K562 (cell line): ENCODE measurements at regions not wholly inside any gene's neighbourhood (a gene's known extent, or its start where the extent isn't known, plus 50 kb on each side); places are given as distances from the start of the nearest gene placed in this dataset.

Experiments used
- ELF4 ChIP-seq: fragments of 450-650 bp; formaldehyde crosslinking; IDR thresholded peaks from 2 replicates; pipeline ENCODE4 v1.4.0; 2022; ENCODE audit warnings: missing genetic modification characterization
- EZH2 ChIP-seq: IDR thresholded peaks from 2 replicates; pipeline ENCODE4 v1.6.1; 2012; ENCODE audit warnings: low read depth, mild to moderate bottlenecking, inconsistent platforms, low read length, borderline replicate concordance
- FOXM1 ChIP-seq, 2 experiments: fragments of 450-650 bp in 1 of 2; sonication (generic) in 1 of 2; formaldehyde crosslinking in 1 of 2; IDR thresholded peaks; 2 replicates each; pipeline versions ENCODE4 v1.6.1 to v1.9.0; 2017 to 2022; ENCODE audit warnings: low read depth in 2 of 2, mild to moderate bottlenecking in 2 of 2, missing genetic modification reagents in 1 of 2, moderate library complexity in 1 of 2
- JUN ChIP-seq, 2 experiments: sonication (generic) in 1 of 2; formaldehyde crosslinking in 1 of 2; IDR thresholded peaks; 2 replicates each; pipeline versions ENCODE4 v1.6.1 to v1.8.0; 2012 to 2022; ENCODE audit warnings: borderline replicate concordance in 2 of 2, mild to moderate bottlenecking in 2 of 2, improper control_type of control experiment in 1 of 2, low read depth in 1 of 2, low read length in 1 of 2, missing genetic modification reagents in 1 of 2
- MAFF ChIP-seq: IDR thresholded peaks from 2 replicates; pipeline ENCODE4 v1.6.1; 2012; ENCODE audit warnings: low read length, improper control_type of control experiment
- RBBP5 ChIP-seq: fragments of 200-600 bp; sonication (generic); IDR thresholded peaks from 2 replicates; pipeline ENCODE4 v1.6.1; 2012; ENCODE audit warnings: borderline replicate concordance, mild to moderate bottlenecking, low read length, control low read depth, inconsistent platforms; ENCODE audit not compliant: insufficient read depth, poor library complexity, severe bottlenecking
- RBM25 ChIP-seq: fragments of 200-400 bp; formaldehyde crosslinking; IDR thresholded peaks from 2 replicates; pipeline ENCODE4 v1.6.1; 2018; ENCODE audit warnings: low read length, low read depth, moderate library complexity; ENCODE audit not compliant: severe bottlenecking
- SIX5 ChIP-seq, 2 experiments: IDR thresholded peaks; 2 replicates each; pipeline ENCODE4 v1.6.1; 2011; ENCODE audit warnings: low read length in 2 of 2, borderline replicate concordance in 1 of 2, low read depth in 1 of 2, mild to moderate bottlenecking in 1 of 2, moderate library complexity in 1 of 2; ENCODE audit not compliant: insufficient read depth in 1 of 2
- SMC3 ChIP-seq: conservative IDR thresholded peaks from 2 replicates; pipeline ENCODE4 v1.6.1; 2011; ENCODE audit warnings: low read depth, low read length, improper control_type of control experiment; ENCODE audit not compliant: insufficient read depth
- TCF7 ChIP-seq: sonication (generic); IDR thresholded peaks from 2 replicates; pipeline ENCODE4 v1.6.1; 2016; ENCODE audit warnings: antibody characterized with exemption, borderline replicate concordance
- TF ChIP-seq, protein P1 (sequence below): IDR thresholded peaks from 2 replicates; pipeline ENCODE4 v1.6.1; 2011; ENCODE audit not compliant: insufficient read length; ENCODE audit errors: extremely low read depth
- TF ChIP-seq, protein P2 (sequence below), 2 experiments: fragments of 200-800 bp in 1 of 2; sonication (Bioruptor generic) in 1 of 2; sonication (generic) in 1 of 2; formaldehyde crosslinking in 1 of 2; IDR thresholded peaks in 1 of 2; conservative IDR thresholded peaks in 1 of 2; 2 replicates each; pipeline versions ENCODE4 v1.5.0 to v1.6.1; 2016 to 2020; ENCODE audit warnings: missing compliant biosample characterization in 1 of 2, missing genetic modification characterization in 1 of 2, missing genetic modification reagents in 1 of 2
- TF ChIP-seq, protein P3 (sequence below): fragments of 450-650 bp; IDR thresholded peaks from 2 replicates; pipeline ENCODE4 v1.7.0; 2016; ENCODE audit warnings: borderline replicate concordance

DNA sequence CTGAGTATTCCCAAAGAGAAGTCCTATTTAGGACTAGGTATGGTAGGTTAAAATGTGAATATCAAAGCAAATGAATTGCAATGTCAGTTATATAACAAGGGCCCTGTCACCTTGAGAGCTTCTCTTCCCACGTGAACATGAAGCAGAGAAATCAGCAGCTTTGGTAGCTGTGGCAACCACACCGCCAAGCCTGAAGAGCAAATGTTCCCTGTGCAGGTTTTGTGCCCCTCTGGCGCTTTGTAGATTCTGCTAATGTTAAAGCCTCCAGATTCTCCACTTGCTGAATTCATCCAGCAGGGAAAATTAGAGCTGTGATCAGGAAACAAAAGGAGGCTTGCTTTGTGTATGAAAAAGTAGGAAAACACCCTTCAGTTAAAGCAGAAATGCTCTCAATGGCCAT, 322.6 kb downstream of the RBM43 start:
- TF ChIP-seq FOXM1 (IDR thresholded peaks at IDR 0.05; ENCODE audit: low read depth) (no peak), FOXM1 (CRISPR knock-in tag; IDR thresholded peaks at IDR 0.05; ENCODE audit: low read depth) (no peak), SMC3 (no peak), RBM25 (no peak), RBBP5 (no peak), MAFF (no peak), TCF7 (no peak), SIX5 (IDR thresholded peaks at IDR 0.05; ENCODE audit: borderline replicate concordance in 1 of 2, insufficient read depth in 1 of 2, low read depth in 1 of 2, low read length in 2 of 2) (no peak), JUN (IDR thresholded peaks at IDR 0.05; ENCODE audit: borderline replicate concordance, low read depth, low read length) (no peak), JUN (CRISPR knock-in tag; IDR thresholded peaks at IDR 0.05; ENCODE audit: borderline replicate concordance) (no peak), EZH2 (no peak), ELF4 (CRISPR knock-in tag) (no peak)
- TF ChIP-seq, protein P1, sequence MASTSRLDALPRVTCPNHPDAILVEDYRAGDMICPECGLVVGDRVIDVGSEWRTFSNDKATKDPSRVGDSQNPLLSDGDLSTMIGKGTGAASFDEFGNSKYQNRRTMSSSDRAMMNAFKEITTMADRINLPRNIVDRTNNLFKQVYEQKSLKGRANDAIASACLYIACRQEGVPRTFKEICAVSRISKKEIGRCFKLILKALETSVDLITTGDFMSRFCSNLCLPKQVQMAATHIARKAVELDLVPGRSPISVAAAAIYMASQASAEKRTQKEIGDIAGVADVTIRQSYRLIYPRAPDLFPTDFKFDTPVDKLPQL = no peak
- TF ChIP-seq, protein P2, sequence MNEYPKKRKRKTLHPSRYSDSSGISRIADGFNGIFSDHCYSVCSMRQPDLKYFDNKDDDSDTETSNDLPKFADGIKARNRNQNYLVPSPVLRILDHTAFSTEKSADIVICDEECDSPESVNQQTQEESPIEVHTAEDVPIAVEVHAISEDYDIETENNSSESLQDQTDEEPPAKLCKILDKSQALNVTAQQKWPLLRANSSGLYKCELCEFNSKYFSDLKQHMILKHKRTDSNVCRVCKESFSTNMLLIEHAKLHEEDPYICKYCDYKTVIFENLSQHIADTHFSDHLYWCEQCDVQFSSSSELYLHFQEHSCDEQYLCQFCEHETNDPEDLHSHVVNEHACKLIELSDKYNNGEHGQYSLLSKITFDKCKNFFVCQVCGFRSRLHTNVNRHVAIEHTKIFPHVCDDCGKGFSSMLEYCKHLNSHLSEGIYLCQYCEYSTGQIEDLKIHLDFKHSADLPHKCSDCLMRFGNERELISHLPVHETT (CRISPR knock-in tag; conservative IDR thresholded peaks at IDR 0.05 in 1 of 2, IDR thresholded peaks at IDR 0.05 in 1 of 2) = no peak
- TF ChIP-seq, protein P3, sequence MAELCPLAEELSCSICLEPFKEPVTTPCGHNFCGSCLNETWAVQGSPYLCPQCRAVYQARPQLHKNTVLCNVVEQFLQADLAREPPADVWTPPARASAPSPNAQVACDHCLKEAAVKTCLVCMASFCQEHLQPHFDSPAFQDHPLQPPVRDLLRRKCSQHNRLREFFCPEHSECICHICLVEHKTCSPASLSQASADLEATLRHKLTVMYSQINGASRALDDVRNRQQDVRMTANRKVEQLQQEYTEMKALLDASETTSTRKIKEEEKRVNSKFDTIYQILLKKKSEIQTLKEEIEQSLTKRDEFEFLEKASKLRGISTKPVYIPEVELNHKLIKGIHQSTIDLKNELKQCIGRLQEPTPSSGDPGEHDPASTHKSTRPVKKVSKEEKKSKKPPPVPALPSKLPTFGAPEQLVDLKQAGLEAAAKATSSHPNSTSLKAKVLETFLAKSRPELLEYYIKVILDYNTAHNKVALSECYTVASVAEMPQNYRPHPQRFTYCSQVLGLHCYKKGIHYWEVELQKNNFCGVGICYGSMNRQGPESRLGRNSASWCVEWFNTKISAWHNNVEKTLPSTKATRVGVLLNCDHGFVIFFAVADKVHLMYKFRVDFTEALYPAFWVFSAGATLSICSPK = no peak
